AG04450 (cell line): ENCODE measurements at regions not wholly inside any gene's neighbourhood (a gene's known extent, or its start where the extent isn't known, plus 50 kb on each side); places are given as distances from the start of the nearest gene placed in this dataset.

ENCODE experiments used
- CTCF ChIA-PET: fragments of 300-600, 350-600 bp; formaldehyde crosslinking; extraction: SDS; loops from one replicate; lab custom pipeline; 2022; ENCODE audit warnings: antibody characterized with exemption, inconsistent platforms; lab: Charles Lee
- POLR2A ChIA-PET: fragments of 350-600 bp; formaldehyde crosslinking; extraction: SDS; loops from one replicate; lab custom pipeline; 2021; ENCODE audit warnings: antibody characterized with exemption, inconsistent platforms; lab: Yijun Ruan, JAX
- DNase-seq: peaks from one replicate; pipeline ENCODE4 v3.0.0-alpha.2; 2011; ENCODE audit warnings: low read depth, low spot score
- H3K27ac ChIP-seq: one replicate; pipeline ENCODE4 v1.5.1; 2012; ENCODE audit warnings: low read depth, low read length, control low read depth
- H3K27me3 ChIP-seq: one replicate; pipeline ENCODE4 v1.6.0; 2012; ENCODE audit warnings: low read length; ENCODE audit not compliant: control insufficient read depth, insufficient read depth
- H3K4me3 ChIP-seq: 2 replicates; pipeline ENCODE4 v1.5.1; 2011; ENCODE audit warnings: mild to moderate bottlenecking, low read depth, low read length, control low read depth
- H3K9me3 ChIP-seq: 2 replicates; pipeline ENCODE4 v1.5.1; 2012; ENCODE audit warnings: low read length; ENCODE audit not compliant: control insufficient read depth, insufficient read depth
- TF ChIP-seq, protein P1 (sequence below): IDR thresholded peaks from 2 replicates; pipeline ENCODE4 v1.5.1; 2011; ENCODE audit warnings: low read depth, low read length, control low read depth, inconsistent platforms

DNA sequence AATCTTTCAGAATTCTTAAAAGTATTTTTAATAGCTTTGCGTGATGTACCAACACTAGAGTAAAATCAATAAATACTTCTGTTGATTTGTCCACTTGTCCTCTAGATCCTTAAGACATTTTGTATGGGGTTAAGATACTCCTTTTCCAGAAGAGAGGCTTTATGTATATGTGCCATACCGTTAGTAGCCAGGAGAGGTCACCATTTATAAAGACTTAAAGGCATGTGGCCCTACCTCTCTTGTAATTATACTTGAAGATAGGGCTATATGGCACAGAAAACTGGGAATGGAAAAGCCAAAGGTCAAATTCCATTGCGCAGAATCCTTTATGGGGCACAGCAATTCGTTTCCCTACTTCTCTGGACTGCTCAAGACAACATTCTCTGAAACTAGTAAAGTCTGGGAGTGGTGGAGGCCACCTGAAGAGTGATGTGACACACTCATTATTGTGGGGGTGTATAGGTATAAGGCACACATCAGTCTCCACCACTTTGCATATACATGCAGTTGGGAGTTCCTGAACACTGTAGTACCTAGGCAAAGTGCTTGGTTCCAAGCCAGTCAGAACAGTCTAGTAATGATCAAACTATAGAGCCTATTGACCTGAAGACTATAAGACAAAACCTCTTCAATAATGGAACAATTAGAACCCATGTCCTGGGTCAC is 140.1 kb upstream of the FBXL17 start:
- CTCF ChIA-PET: interaction anchor here (0.6 to 3.3 kb wide), 15 partner anchors 10 to 950 kb away, joined by 3 to 30 read pairs (median 3); no protein-coding TSS in a partner anchor
- POLR2A ChIA-PET: no interaction called here

DNA sequence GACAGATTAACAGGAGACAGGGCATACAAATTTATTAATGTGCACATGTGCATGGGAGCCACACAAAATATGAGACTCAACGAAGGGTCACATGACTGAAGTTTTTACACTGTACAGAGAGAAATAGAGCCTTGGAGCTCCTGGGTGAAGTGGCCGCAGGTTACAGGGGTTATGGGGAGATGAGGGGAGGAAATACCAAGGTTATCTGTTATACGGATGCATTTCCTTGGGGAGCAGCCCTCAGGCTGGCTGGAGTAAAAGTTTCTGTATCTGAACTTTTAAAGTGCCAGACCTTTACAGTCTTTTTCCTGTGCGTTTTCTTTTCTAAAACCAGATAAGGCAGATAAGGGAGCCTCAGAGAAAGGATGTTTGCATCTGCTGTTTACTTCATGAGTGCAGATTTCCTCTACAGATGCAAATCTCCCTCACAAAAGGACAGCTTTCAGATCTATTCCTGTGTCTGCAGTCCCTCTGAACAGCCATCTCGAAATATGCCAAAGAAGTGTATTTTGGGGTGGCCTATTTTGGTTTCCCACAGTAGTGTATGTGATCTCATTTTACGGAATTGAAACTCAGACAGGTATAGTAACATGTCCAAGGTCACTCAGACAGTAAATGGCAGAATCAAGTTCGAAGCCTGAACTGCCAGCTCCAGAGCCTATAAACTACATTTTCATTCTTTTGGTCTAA is 139.3 kb upstream of the FBXL17 start:
- TF ChIP-seq, protein P1, sequence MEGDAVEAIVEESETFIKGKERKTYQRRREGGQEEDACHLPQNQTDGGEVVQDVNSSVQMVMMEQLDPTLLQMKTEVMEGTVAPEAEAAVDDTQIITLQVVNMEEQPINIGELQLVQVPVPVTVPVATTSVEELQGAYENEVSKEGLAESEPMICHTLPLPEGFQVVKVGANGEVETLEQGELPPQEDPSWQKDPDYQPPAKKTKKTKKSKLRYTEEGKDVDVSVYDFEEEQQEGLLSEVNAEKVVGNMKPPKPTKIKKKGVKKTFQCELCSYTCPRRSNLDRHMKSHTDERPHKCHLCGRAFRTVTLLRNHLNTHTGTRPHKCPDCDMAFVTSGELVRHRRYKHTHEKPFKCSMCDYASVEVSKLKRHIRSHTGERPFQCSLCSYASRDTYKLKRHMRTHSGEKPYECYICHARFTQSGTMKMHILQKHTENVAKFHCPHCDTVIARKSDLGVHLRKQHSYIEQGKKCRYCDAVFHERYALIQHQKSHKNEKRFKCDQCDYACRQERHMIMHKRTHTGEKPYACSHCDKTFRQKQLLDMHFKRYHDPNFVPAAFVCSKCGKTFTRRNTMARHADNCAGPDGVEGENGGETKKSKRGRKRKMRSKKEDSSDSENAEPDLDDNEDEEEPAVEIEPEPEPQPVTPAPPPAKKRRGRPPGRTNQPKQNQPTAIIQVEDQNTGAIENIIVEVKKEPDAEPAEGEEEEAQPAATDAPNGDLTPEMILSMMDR: no peak
- CTCF ChIA-PET: interaction anchor here (0.5 to 3.3 kb wide), 13 partner anchors 11 to 950 kb away, joined by 3 to 30 read pairs (median 3); no protein-coding TSS in a partner anchor
- H3K27me3 ChIP-seq: no peaks in the 10 kb centered on the region

More for the DNA sequence above, 140.1 kb upstream of the FBXL17 start:
- peak; percentile 45 for DNase-seq
- TF ChIP-seq, protein P1: peak; percentile 77
- Histone ChIP-seq H3K4me3 (no peak overlapping the region), H3K9me3 (no peaks in the 10 kb centered on the region), H3K27ac (no peak overlapping the region), H3K27me3 (no peaks in the 10 kb centered on the region)

DNA sequence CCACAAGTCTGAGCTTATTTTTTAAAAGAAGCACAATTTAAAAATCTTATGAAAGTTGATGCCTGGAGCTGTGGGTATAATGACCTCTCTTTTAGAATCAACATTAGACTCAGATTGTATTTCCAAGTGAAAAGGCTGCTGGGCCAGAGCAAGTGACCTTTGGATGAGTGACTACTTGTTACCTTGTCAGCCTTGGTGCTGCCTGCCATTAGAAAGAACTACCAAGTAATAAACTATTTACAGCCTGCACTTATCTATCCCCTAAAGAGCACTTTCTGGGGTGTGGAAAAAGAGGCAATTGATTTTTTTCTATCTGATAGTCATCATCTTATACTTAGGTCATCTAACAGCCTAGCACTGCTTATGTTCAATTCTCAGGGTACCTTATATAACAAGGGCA is 134.9 kb upstream of the FBXL17 start:
- CTCF ChIA-PET: no interaction called here
- no peak overlapping the region for H3K4me3 ChIP-seq
- no peak overlapping the region for H3K27ac ChIP-seq
- H3K9me3 ChIP-seq: no peaks in the 10 kb centered on the region
- DNase-seq: no peak
- no peaks in the 10 kb centered on the region for H3K27me3 ChIP-seq
- TF ChIP-seq, protein P1: no peak
- POLR2A ChIA-PET: no interaction called here

More for the DNA sequence above, 139.3 kb upstream of the FBXL17 start:
- DNase-seq: no peak
- Histone ChIP-seq H3K4me3 (no peak overlapping the region), H3K27ac (no peak overlapping the region), H3K9me3 (no peaks in the 10 kb centered on the region)
- POLR2A ChIA-PET: no interaction called here

DNA sequence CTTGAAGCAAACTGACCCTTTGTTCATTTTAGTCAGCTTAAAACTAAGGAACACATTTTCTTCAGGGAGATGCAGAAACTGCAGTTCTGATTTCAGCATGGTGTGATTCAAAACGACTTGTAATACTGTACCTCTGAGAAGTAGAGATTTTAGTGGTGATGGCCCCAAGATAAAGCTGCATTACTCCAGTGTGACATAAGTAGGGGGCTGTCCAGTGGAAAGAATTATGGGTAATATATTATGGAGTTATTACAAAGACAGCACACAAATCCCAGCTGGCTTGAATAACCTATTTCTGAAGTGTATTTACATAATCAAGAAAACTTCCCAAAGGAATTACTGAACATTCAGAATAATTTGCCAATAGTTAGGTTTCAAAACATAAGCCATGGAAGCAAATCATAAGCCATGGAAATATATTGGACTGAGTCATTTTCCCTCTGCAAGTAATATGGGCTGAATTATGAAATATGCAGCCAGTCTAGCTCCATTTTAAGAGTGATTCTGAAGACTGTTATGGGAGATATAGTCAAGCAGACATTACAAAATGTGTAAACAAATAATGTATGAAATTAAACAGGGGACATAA is 133.7 kb upstream of the FBXL17 start:
- Histone ChIP-seq H3K9me3 (no peaks in the 10 kb centered on the region), H3K27ac (no peak overlapping the region), H3K4me3 (no peak overlapping the region), H3K27me3 (no peaks in the 10 kb centered on the region)
- ChIA-PET POLR2A (no interaction called here), CTCF (interaction anchor here (0.8 to 1.5 kb wide), 2 partner anchors 127 to 165 kb away, joined by 3 read pairs; no protein-coding TSS in a partner anchor)
- TF ChIP-seq, protein P1: no peak
- no peak for DNase-seq

DNA sequence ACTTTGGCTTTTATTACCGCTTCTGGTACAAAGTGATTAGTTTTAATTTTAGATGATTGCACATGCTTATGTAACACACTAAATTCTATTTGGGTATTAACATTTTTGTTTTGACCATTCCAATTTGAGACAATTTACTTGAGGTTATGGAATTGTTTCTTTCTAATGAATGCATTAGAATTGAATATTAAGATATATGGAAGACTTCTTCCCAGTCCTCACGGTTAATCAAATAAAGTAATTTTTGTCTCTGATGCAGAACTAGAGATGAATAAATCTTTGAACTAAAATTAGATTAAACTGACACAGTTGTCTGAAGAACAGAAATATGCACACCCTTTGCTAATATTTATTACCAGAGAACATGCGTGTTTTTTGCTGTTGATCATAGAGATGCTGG is 127.1 kb upstream of the FBXL17 start:
- no peak for DNase-seq
- H3K9me3 ChIP-seq: no peaks in the 10 kb centered on the region
- H3K27me3 ChIP-seq: no peaks in the 10 kb centered on the region
- no peak overlapping the region for H3K27ac ChIP-seq
- TF ChIP-seq, protein P1: no peak
- ChIA-PET POLR2A (no interaction called here), CTCF (interaction anchor here (0.8 kb wide), 1 partner anchor 13 kb away, joined by 3 read pairs; no protein-coding TSS in a partner anchor)
- H3K4me3 ChIP-seq: no peak overlapping the region
